Fibroblast of the conjunctiva (primary cell): ENCODE measurements at regions not wholly inside any gene's neighbourhood (a gene's known extent, or its start where the extent isn't known, plus 50 kb on each side); places are given as distances from the start of the nearest gene placed in this dataset.

Experiments
- DNase-seq: peaks from one replicate; pipeline ENCODE4 v3.0.0-alpha.2; 2010; ENCODE audit warnings: low read depth

DNA sequence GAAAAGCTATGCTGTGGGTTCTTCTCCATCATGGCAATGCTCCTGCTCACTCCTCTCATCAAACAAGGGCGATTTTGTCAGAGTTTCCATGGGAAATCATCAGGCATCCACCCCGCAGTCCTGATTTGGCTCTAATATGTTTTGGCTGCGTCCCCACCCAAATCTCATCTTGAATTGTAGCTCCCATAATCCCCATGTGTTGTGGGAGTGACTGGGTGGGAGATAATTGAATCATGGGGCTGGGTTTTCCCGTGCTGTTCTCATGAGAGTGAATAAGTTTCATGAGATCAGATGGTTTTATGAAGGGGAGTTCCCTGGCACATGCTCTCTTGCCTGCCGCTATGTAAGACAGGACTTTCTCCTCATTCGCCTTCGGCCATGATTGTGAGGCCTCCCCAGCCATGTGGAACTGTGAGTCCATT lies 163.8 kb downstream of the GADD45G start:
- no peak for DNase-seq

DNA sequence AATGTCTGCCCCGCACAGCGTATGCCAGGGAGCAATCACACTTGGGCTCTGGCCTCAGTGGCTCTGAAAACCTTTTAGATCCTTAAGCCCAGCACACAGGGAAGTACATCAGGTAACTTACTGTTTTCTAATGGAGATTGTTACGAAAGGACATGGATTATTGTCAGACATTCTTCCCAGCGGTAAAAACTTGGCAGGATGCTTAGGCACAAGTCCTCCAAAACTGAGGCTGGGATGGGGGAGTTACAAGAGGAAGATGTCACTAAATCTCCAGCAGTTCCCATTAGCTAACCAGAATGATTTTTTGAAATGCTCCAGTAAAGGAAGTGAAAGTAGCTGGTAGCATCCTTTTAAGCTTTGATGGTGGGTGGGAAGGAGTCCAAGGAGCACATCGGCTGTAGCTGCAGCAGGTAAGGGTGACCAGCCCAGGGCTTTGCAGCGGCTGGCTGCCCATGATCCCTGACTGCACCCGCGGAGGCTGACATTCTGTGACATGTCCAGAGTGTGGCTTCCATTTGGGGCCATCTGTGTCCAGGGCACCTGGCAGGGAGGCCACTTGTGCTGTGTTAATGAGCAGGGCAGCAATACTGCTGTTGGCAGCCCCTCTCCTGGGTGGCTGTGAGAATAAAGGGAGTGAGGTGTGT lies 165.8 kb downstream of the GADD45G start:
- no peak for DNase-seq

DNA sequence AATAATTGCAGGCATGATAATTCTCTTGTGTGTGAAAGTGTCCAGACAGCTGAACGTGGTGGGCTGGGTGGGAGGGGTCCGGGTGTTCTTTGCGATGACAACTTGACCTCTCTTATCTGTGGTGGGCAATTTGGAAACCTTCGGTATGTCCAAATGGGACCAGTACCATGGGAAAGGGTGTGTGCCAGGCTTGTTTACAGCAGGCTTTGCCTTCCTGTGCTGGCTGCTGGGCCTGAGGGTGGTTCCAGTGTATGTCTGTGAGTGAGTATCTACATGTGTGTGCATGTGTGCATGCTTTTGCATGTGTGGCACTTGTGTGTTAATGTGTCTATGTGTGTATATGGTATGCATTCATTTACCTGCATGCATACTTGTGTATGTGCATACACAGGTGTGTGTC lies 166.4 kb downstream of the GADD45G start:
- DNase-seq = no peak

DNA sequence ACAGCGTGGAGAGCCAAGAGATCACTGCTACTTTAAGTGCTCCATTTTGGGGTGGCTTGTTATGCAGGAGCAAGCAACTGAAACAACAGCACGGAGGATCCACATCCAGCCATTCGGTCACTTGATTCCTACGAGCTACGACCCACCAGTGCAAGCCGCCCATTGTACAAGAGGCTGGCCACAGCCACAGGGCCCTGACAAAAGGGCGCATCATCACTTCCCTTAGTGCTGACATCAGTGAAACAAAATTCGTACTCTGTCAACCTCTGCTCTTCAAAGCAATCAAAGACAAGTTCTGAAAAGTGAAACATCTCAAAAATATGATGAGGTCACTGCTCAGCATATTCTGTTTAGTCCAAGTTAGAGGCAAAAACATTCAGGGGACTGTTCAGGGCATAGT lies 168.4 kb downstream of the GADD45G start:
- no peak for DNase-seq

DNA sequence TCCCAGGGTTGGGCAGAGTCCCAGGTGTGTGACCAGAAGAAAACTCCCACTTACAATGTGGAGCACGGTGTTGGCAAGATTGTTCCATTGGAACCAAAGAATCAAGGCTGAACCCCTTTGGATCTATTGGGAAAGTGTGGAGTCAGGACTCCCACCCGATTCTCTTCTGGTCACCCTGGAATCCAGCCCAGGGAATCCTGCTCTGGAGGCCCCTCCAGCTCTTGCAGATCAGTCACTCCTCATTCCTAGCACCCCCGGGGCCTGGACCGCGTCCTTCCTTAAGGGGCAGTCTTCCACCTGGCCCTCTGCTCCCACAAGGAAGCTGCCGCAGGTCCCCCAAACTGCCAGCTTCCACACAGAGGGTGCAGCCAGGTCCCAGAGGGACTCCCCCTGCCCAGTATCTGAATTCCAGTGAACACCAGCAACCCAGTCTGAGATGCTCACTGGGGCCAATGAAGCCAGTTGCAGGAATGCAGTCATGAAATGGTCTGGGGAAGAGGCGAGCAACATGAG lies 170.1 kb downstream of the GADD45G start:
- no peak for DNase-seq

DNA sequence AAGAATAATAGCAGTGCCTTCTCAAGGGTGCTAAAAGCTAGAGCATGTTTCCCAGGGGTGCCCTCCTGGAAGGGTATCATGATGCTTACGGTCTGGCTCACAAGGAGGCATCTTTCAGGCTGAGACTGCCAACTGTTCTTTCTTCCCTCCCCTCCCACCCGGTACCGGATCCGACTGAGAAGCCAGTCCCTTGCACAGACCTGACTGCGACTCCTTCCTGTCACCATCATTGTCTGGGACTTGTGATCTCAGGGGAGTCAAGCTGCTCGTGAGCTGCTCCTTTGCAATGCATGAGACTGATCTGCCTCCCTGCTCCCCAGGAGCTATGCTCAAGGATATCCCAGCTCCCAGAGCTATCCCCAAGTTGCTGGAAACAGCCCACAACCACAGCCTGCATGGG lies 170.8 kb downstream of the GADD45G start:
- no peak for DNase-seq

DNA sequence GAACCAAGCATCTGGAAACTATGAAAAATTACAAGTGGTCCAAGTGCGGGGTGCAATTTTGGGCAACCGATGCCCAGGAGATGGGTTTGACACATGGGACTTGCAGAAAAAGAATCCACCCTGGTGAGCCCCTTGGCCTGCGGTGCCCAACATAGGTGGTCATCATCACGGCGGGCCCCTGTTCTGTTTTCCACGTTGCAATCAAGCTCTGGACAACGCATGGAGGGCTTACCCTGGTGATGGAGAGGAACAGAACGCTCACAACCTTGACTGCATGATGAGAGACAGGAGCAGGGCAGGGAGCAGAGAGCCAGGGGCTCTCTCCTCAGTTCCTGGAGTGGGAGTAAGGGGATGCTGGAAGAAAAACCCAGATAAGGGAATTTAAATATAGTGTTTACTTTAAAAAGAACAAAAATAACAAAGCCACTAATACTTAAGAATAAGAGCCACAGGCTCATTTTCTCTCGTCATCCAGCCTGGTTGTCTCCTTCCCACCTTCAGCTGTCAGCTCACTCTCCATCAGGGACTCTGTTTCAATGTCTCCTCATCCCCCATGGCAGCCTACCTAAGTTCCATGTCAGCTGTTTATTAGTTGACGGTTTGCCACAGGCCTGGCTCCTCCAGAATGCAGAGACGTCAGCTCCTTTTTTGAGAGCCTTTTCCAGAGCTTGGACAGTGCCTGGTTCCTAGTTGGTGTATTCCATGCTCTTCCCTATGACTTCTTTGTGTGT lies 172.1 kb downstream of the GADD45G start:
- DNase-seq = no peak

DNA sequence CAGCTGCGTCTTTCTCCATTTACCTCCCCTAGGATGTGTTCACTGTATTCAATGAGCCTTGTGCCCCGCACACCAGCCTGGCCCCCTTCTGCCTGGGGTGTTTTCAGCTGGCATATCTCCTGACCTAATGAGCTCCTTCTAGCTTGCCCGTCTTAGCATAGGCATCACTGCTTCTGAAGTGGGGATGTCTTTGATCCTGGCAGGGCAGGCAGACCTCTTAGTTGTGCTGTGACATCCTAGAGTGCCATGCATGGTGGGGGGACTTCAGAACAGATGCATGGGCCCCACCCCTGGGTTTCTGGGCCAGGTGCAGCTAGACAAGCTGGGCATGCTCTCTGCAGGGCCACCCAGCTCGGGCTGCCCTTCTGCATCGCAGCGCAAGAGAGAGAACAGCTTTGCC lies 172.7 kb downstream of the GADD45G start:
- DNase-seq = no peak

DNA sequence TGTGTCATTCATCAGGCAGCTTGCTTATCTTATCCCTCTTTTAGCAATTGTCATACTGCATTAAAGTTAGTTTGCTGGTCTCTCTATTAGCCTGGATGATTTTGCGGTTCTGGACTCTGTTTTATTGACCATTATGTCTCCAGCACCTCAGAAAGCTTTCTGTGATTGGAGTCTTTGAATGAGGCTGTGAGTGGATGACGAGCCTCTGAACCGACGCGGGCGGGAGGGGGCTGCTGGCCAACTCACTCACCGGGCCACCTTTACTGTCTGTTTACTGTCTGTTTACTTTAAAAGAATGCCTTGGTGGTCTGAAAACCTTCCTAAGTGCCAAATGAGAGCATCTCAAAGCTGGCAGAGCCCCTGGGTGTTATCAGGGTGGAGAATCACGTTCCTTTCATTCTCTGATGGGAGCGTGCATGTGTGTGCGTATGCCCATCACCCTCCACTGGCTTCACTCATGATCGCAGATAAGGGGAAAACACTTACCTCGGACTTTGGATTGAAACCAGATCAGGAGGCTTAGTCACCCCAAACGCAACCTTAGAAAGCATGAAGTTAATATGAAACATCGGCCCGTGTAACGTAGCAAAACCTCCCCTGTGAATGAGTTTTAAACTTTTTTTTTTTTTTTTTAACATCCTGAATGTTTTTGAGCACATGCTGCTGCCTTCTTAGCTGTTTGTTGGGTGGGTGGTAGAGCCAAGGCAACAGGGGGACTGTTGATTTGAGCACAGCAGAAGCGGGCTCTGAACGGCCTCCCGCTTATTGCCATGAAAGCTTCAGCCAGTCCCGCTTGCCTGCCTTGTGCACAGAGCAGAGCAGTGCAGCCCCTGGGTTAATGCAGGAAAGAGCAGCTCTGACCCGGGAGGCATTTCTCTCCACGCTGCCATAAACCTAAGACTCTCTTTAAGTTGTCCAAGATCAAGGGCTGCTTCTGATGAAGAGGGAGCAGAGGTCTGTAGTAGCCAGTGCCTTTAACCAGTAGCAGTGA lies 173.6 kb downstream of the GADD45G start:
- DNase-seq = no peak

DNA sequence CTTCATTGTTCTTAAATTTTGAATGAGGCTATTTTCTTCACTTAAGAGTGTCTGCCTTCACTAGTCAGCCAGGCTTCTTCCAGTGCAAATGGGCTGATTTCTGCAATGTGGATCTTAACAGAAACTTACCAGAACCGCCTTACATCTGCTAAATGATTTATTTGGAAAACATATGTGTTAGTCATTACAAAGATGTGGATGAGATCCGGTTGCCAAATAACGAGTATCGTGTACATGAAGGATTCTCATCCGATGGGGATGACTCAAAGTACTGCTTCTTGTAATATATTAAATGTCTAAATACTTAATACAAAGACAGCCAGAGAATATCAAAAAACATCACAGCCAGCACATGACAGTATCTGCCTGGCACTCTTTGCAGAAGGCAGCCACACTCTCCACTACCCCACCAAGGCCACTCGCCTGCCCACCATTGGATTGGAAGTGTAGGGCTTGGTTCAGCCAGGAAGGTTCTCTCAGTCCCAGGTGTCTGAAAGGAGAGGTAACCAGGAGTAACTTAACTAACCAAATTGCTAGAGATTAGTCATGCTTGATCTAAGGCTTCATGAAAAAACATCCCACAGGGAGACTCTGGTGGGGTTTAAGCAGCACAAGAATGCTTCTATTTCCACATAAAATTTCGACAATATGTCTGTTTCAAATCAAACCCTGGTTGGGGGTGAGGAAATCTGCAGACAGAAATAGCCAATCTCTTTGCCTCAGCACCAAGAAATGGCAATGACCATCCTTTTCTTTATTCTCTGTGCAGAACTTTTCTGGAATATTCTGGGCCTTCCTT lies 174.8 kb downstream of the GADD45G start:
- no peak for DNase-seq

DNA sequence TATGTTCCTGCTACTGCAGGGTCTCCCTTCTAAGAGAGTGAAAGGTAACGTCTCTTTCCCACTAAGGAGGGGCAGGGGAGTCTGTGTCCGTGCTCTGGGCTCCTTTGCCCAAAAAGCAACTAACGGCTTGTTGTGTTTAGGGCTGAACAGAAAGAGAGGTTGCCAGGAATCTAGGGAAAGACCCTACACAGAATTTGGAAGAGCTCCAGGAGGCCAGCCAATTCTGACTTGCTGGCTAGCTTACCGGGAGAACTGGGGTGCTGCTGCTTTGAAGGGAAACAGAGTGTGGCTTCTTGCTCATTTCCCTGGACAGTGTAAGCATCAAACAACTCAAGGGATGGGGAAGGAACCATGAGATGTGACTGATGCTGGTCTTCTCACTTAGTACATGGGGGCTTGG lies 176.1 kb downstream of the GADD45G start:
- no peak for DNase-seq

DNA sequence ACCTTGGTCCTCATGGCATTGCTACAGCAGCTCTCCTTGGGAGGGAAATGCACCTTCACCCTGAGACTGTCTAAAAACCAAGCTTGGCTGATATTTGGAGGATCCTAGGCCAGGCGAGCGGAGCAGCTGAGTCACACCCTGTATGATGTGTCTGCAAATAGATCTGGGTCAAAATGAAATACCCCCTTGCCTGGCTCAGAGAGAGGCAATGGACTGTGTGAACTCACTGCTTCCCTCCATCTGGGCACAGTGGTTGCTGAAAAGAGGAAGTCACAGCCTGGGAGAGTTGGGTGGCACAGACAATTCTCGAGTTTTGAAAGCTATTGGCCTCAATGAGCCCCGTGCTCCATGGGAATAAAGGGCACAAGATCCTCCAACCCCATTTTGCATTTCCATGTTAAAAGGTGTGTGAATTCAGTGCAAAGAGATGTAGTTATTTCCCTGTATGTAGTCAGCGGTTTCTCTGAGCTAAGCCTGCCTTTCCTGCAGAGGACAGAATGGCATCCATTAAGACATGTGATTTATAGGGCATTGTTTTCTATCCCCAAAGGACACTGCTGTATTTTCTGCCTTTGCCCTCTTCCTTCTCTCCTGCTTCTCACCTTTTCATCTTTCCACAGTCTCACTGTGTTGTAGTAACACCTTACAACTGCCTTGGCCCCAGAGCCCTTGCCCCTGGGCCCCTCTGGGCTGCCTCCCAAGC lies 177.2 kb downstream of the GADD45G start:
- no peak for DNase-seq

DNA sequence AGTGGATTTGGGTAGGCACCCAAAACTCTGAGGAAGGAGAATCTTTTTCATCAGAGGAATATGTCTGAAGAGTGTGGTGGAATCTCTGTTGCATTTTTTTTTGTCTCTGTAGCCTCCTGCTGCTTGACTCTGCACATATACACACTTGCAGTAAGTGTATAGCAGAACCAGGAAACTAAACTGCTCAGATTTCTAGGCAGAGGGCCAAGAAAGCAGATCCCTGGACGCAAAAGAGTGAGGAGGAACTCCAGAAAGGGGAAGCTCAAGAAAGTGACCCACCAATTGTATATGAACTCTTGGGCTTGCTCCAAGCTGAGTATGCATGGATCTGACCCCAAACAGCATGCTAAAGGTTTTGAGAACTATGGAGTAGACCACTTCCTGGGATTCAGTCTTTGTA lies 181.8 kb downstream of the GADD45G start:
- DNase-seq = no peak

DNA sequence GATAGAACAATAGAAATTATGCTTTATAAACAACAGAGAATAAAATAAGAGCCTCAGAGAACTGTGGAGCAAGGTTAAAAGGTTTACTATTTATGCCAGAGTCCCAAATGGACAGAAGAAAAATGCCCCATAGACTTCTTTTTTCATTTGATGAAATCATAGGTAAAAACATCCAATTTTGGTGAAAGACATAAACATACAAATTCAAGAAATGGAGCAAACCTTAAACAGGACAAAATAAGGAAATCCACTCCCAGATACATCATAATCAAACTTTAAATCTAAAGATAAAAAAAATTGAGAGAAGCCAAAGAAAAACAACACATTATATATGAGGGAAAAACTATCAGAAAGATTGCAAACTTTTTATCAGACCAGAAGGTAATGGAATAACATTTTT lies 182.8 kb downstream of the GADD45G start:
- no peak for DNase-seq

DNA sequence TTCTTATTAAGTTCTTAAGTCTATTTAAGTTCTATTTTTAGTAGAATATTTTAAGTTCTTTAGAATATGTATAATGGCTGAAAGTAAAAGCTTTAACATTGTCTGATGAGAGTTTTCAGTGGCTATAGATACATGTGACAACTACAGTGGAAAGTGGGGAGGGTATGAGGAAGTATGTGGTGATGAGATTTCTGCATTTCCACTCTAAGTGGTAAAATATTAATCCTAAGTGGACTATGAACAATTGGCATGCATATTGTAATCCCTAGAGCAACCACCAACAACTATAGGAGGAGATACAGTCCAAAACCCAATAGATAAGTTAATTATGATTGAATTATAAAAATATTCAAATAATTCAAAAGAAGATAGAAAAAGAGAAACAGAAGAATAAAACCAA lies 183.6 kb downstream of the GADD45G start:
- no peak for DNase-seq

DNA sequence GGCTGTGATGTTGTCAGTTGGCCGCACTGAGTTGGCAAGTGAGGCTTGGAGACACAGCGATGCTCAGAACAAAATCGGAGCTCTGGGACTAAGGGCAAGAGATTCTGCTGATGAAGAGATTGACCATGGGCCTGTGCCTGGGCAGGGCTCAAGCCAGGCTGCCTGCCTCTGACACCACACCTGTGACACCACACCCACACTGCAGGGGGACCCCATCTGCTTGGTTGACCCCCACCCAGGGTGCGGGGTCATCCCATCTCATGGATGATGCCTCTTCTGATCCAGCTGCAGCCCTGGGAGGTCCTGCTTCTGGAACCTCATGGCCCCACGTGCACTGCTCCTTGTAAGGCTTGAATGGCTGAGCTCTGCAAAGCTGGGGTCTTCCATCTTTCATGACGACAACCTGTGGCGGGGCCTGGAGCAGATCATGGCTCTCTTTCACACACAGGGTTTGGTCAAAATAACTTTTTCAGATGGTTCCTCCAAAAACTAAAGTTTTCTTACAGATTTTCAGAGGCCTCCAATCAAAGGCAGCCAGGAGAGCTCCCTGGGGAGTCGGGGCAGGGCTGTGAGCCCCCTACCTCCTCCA lies 185.2 kb downstream of the GADD45G start:
- DNase-seq = no peak

DNA sequence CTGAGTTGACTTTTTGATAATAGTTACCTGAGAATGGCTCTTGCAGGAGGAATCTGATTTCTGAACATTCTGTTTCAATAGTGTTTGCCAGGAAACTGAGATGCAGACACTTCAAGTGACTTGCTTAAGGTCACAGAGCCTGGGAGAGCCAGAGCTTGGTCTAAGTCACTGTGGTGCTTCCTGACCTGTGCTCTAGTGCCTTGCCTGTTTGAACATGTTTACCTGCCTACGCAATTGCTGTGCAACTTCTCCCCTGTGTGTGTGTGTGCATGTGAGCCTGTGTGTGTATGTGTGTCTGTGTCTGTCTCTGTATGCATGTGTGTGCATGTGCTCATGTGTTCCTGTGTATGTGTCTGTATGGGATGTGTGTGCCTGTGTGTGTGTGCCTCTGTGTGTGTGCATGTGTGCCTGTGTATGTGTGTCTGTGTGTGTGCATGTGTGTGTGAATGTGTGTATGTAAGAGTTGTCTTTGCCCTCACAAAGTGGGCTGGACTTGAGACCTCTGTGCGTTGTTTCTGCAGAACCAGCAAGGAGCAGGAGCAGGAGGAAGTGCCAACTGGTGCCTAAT lies 185.8 kb downstream of the GADD45G start:
- no peak for DNase-seq

DNA sequence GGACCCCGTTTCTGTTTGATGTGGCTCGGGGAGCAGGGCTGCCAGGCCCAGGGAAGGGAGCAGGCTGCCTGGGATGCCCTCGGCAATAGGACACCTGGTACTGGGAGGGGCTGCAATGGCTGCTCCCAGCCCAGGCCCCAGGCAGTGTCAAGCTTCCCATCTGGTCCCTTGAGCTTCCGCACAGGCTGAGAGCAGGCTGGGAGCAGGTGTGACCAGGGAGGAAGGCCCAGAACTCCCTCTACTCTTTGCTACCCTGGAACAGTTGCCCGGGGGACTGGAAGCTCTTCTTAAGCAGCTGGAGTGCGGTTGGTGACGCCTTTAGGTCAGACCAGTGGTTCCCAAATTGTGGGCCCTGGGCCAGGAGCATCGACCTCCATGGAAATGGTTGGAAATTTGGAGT lies 186.9 kb downstream of the GADD45G start:
- no peak for DNase-seq

DNA sequence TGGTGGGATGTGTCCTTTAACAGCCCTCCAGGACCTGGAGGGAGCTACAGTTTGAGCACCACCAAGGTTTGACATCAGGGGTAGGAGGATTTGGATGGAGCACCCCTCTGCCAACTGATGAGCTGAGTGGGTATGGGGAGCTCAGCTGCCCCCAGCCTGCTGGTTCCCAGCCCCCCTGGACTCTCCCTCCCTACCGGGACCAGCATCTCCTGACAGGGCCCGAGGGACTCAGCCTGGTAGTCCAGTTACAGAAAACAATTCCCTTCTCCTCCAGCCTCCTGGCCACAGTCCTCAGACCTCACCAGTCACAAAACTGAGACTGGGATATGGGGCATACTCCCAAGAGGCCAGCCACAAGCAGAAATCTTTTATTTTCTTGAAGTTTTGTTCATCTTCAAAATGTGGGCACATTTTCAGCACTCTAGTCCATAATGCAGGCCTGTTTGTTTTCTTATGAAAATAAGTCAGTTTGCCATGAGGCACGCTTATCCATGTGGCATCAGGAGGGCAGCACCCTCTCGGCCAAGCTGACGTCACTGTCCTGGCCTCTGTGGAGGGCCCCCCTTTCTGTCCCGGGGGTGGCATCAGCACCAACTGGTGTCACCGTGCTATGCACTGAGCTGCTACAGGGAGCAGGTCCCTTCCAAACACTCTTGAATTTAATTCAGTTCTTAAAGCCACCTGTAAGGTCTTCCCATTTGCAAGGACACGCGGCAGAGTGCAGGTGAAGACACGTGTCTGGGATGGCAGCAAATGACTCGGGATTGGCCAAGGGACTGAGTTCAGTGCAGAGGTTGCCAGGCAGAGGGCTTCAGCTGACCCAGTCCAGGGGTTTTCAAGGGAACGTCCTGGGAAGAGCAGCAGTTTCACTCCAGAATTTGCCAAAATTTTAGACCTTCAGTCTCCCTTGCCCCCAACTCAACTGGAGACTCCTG lies 187.6 kb downstream of the GADD45G start:
- DNase-seq = no peak
